HCT116 (cell line): ENCODE measurements at regions not wholly inside any gene's neighbourhood (a gene's known extent, or its start where the extent isn't known, plus 50 kb on each side); places are given as distances from the start of the nearest gene placed in this dataset.

Experiments
- ATAC-seq: fragments of 200-7000 bp; cut with Tn5 transposase; 2 replicates; pipeline ENCODE4 v1.9.1; 2020; ENCODE audit warnings: mild to moderate bottlenecking, moderate library complexity
- BruUV-seq: library from RNA; stranded (reverse); fragments of 400-500 nt; replicated peaks from 2 replicates; lab custom pipeline; 2021; lab: Mats Ljungman, UMichigan
- CTCF ChIA-PET: fragments of 300-600 bp; sonication (Branson Sonifier 250); formaldehyde crosslinking; loops from one replicate; lab custom pipeline; 2021; ENCODE audit warnings: antibody characterized with exemption; lab: Charles Lee
- POLR2A ChIA-PET: fragments of 300-600, 350-600 bp; sonication (Branson Sonifier 250); formaldehyde crosslinking; loops from one replicate; lab custom pipeline; 2021; ENCODE audit warnings: antibody characterized with exemption; lab: Charles Lee
- RAD21 ChIA-PET, 2 experiments: fragments of 300-600 bp; sonication (Branson Sonifier 250); formaldehyde crosslinking; loops; one replicate each; lab custom pipeline; 2023; ENCODE audit warnings: low total read pairs in 2 of 2; ENCODE audit not compliant: uncharacterized antibody in 2 of 2, unreplicated experiment in 2 of 2, low non-redundant PET in 1 of 2; lab: Charles Lee
- DNase-seq: peaks from one replicate; pipeline ENCODE4 v3.0.0-alpha.2; 2010; ENCODE audit warnings: low read depth, low spot score
- H2AFZ ChIP-seq: fragments of 200-600 bp; shearing (Covaris generic), sonication (generic); 2 replicates; pipeline ENCODE4 v1.6.1; 2017; ENCODE audit warnings: low read depth, mixed run types, mixed read lengths, antibody characterized with exemption, low read length; ENCODE audit not compliant: poor library complexity, severe bottlenecking
- H3K27ac ChIP-seq: 2 replicates; pipeline ENCODE4 v1.5.1; 2012; ENCODE audit warnings: low read depth, low read length
- H3K27me3 ChIP-seq: fragments of 200-600 bp; sonication (generic); 2 replicates; pipeline ENCODE4 v1.6.1; 2016; ENCODE audit warnings: mixed run types, low read length, mixed read lengths; ENCODE audit not compliant: insufficient read depth
- H3K36me3 ChIP-seq, 2 experiments: fragments of 200-500 bp in 1 of 2; fragments of 200-600 bp in 1 of 2; sonication (Bioruptor generic) in 1 of 2; sonication (generic) in 1 of 2; 2 replicates each; pipeline versions ENCODE4 v1.5.1 to v1.6.1; 2014 to 2016; ENCODE audit warnings: low read length in 2 of 2, inconsistent platforms in 1 of 2, mixed read lengths in 1 of 2, mixed run types in 1 of 2; ENCODE audit not compliant: insufficient read depth in 2 of 2, control insufficient read depth in 1 of 2
- H3K4me1 ChIP-seq, 2 experiments: fragments of 200-600 bp in 1 of 2; sonication (generic) in 1 of 2; 2 replicates each; pipeline versions ENCODE4 v1.5.1 to v1.6.1; 2012 to 2017; ENCODE audit warnings: low read length in 2 of 2, inconsistent platforms in 1 of 2, mild to moderate bottlenecking in 1 of 2, mixed read lengths in 1 of 2, mixed run types in 1 of 2, moderate library complexity in 1 of 2; ENCODE audit not compliant: insufficient read depth in 2 of 2, control insufficient read depth in 1 of 2
- H3K4me2 ChIP-seq: fragments of 200-600 bp; sonication (generic); 2 replicates; pipeline ENCODE4 v1.6.1; 2017; ENCODE audit warnings: mixed run types, low read length, mixed read lengths
- H3K4me3 ChIP-seq, 2 experiments: fragments of 200-600 bp in 1 of 2; sonication (generic) in 1 of 2; replicated peaks in 1 of 2; 2 replicates each; pipeline ENCODE4 v1.5.1; 2011 to 2016; ENCODE audit warnings: low read length in 2 of 2, control low read depth in 1 of 2, low read depth in 1 of 2, mild to moderate bottlenecking in 1 of 2, mixed read lengths in 1 of 2, mixed run types in 1 of 2
- H3K79me2 ChIP-seq: fragments of 200-600 bp; sonication (generic); 2 replicates; pipeline ENCODE4 v1.6.1; 2017; ENCODE audit warnings: mild to moderate bottlenecking, mixed run types, low read length, moderate library complexity, mixed read lengths; ENCODE audit not compliant: insufficient read depth
- H3K9ac ChIP-seq: fragments of 200-600 bp; sonication (generic); 2 replicates; pipeline ENCODE4 v1.6.1; 2016; ENCODE audit warnings: low read length, mixed read lengths
- H3K9me2 ChIP-seq: fragments of 200-600 bp; sonication (generic), shearing (Covaris generic); 2 replicates; pipeline ENCODE4 v1.6.1; 2017; ENCODE audit warnings: mixed run types, mild to moderate bottlenecking, moderate library complexity; ENCODE audit not compliant: insufficient read depth
- H3K9me3 ChIP-seq, 2 experiments: fragments of 200-500 bp in 1 of 2; fragments of 200-600 bp in 1 of 2; sonication (Bioruptor generic) in 1 of 2; sonication (generic) in 1 of 2; 2 replicates each; pipeline ENCODE4 v1.6.1; 2014 to 2017; ENCODE audit warnings: low read length in 2 of 2, mixed read lengths in 2 of 2, inconsistent platforms in 1 of 2, low read depth in 1 of 2, mild to moderate bottlenecking in 1 of 2, mixed run types in 1 of 2, moderate library complexity in 1 of 2; ENCODE audit not compliant: control insufficient read depth in 1 of 2, insufficient read depth in 1 of 2
- H4K20me1 ChIP-seq: fragments of 200-600 bp; sonication (generic), shearing (Covaris generic); 2 replicates; pipeline ENCODE4 v1.6.1; 2017; ENCODE audit warnings: mixed run types, mild to moderate bottlenecking, moderate library complexity; ENCODE audit not compliant: insufficient read depth
- CBX3 ChIP-seq: IDR thresholded peaks from 2 replicates; pipeline ENCODE4 v1.6.1; 2012; ENCODE audit warnings: low read depth
- CTCF ChIP-seq, 3 experiments: fragments of 200-600 bp in 1 of 3; sonication (generic) in 1 of 3; IDR thresholded peaks in 2 of 3; conservative IDR thresholded peaks in 1 of 3; 2 replicates each; pipeline ENCODE4 v1.5.1; 2012 to 2017; ENCODE audit warnings: low read depth in 2 of 3, low read length in 2 of 3, antibody characterized with exemption in 1 of 3, borderline replicate concordance in 1 of 3, control low read depth in 1 of 3, mild to moderate bottlenecking in 1 of 3, mixed read lengths in 1 of 3, mixed run types in 1 of 3, moderate library complexity in 1 of 3; ENCODE audit not compliant: insufficient read depth in 1 of 3
- EZH2phosphoT487 ChIP-seq: fragments of 200-600 bp; IDR thresholded peaks from 2 replicates; pipeline ENCODE4 v1.6.1; 2018; ENCODE audit warnings: antibody characterized with exemption, borderline replicate concordance
- MAX ChIP-seq: IDR thresholded peaks from 2 replicates; pipeline ENCODE4 v1.6.1; 2012
- POLR2A ChIP-seq: IDR thresholded peaks from 2 replicates; pipeline ENCODE4 v1.7.0; 2011; ENCODE audit warnings: borderline replicate concordance; ENCODE audit not compliant: insufficient read depth, insufficient read length; ENCODE audit errors: extremely low read depth
- REST ChIP-seq: IDR thresholded peaks from 2 replicates; pipeline ENCODE4 v1.6.1; 2012; ENCODE audit warnings: low read depth
- TCF7L2 ChIP-seq: IDR thresholded peaks from 2 replicates; pipeline ENCODE4 v1.7.0; 2011; ENCODE audit warnings: borderline replicate concordance, inconsistent platforms; ENCODE audit not compliant: insufficient read depth, insufficient read length; ENCODE audit errors: extremely low read depth
- YY1 ChIP-seq: IDR thresholded peaks from 2 replicates; pipeline ENCODE4 v1.6.1; 2011; ENCODE audit warnings: low read length, low read depth, moderate library complexity, mild to moderate bottlenecking; ENCODE audit not compliant: insufficient replicate concordance; ENCODE audit errors: extremely low read depth
- ZFX ChIP-seq: fragments of 450-650 bp; IDR thresholded peaks from 2 replicates; pipeline ENCODE4 v1.6.1; 2017
- intact Hi-C: fragments of 100-400 bp; cut with micrococcal nuclease; formaldehyde crosslinking; loops from 2 replicates; pipeline ENCODE4 v1.10.0; 2022

GRCh38 chr20:55038684-55039083 lies 563.3 kb downstream of the DOK5 start:
- Histone ChIP-seq H3K36me3 (no peaks in the 10 kb centered on the region), H3K9me3 (peaks cover 11 to 33% of the 10 kb centered on the region in 2 experiments; a peak in 2 of 4 replicates), H2AFZ (no peak overlapping the region), H3K4me1 (no peaks in the 10 kb centered on the region), H3K4me2 (no peak overlapping the region), H3K9ac (no peak overlapping the region), H3K27me3 (no peaks in the 10 kb centered on the region), H4K20me1 (no peaks in the 10 kb centered on the region), H3K9me2 (no peaks in the 10 kb centered on the region), H3K27ac (no peak overlapping the region), H3K4me3 (no peak overlapping the region), H3K79me2 (no peaks in the 10 kb centered on the region)
- no peak for DNase-seq
- intact Hi-C loops: no loop called here
- CTCF ChIA-PET: no interaction called here
- RAD21 ChIA-PET: no interaction called here
- no TSS peak for BruUV-seq
- no peak for TF ChIP-seq EZH2phosphoT487
- no peak for TF ChIP-seq TCF7L2
- no peak for TF ChIP-seq YY1
- POLR2A ChIA-PET: no interaction called here
- no peak for ATAC-seq

GRCh38 chr20:55031971-55032370 lies 556.6 kb downstream of the DOK5 start:
- DNase-seq (no peak), ATAC-seq (no peak)
- CTCF ChIA-PET: no interaction called here
- H4K20me1 ChIP-seq: no peaks in the 10 kb centered on the region
- intact Hi-C loops: no loop called here
- POLR2A ChIA-PET: no interaction called here
- peaks cover 24 to 36% of the 10 kb centered on the region in 2 experiments; a peak in 2 of 4 replicates for H3K9me3 ChIP-seq
- H3K79me2 ChIP-seq: no peaks in the 10 kb centered on the region
- no peak overlapping the region for H3K4me2 ChIP-seq
- TF ChIP-seq MAX: no peak
- TF ChIP-seq CTCF (IDR thresholded peaks at IDR 0.05 in 2 of 3, conservative IDR thresholded peaks at IDR 0.05 in 1 of 3; ENCODE audit: borderline replicate concordance in 1 of 3, insufficient read depth in 1 of 3, low read depth in 2 of 3, low read length in 2 of 3): no peak
- TF ChIP-seq ZFX: no peak
- no peak for TF ChIP-seq POLR2A
- TF ChIP-seq REST: no peak
- TF ChIP-seq CBX3: no peak
- no peak for TF ChIP-seq EZH2phosphoT487
- H3K27ac ChIP-seq: no peak overlapping the region
- no peak overlapping the region for H2AFZ ChIP-seq
- no peaks in the 10 kb centered on the region for H3K9me2 ChIP-seq
- H3K27me3 ChIP-seq: no peaks in the 10 kb centered on the region
- H3K4me1 ChIP-seq: no peaks in the 10 kb centered on the region
- no peaks in the 10 kb centered on the region for H3K36me3 ChIP-seq
- no TSS peak for BruUV-seq
- H3K9ac ChIP-seq: no peak overlapping the region
- H3K4me3 ChIP-seq: no peak overlapping the region
- RAD21 ChIA-PET: no interaction called here
